ENCODE measurements at regions not wholly inside any gene's neighbourhood (a gene's known extent, or its start where the extent isn't known, plus 50 kb on each side); places are given as distances from the start of the nearest gene placed in this dataset.

DNA sequence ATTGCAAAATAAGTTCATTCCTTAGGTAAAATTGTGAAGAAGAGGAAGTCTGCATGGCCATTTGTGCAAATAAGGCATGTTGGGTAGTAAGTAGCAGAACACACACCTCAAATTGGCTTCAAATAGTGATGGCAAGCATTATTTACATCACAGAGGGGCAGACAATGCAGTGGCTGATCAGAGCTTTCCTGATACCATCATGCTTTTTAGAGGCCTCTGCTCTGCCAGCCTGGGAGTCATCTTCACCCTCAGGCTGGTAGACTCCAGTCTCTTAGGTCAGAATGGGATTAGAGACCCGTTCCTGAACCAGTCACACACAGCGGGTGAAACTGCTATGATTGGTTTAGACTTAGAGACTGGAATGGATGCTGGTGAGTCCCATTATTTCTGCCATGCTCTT, 396.0 kb upstream of the MCTP2 start:
- intact Hi-C loops (cut with DNase I; ENCODE audit: low total_unique reads), result no loop called here
- 68 to 86% methylated on average over 2 of the region's 2 CpGs for WGBS, 2 donors
- no peaks in the 10 kb centered on the region for H3K27me3 ChIP-seq

DNA sequence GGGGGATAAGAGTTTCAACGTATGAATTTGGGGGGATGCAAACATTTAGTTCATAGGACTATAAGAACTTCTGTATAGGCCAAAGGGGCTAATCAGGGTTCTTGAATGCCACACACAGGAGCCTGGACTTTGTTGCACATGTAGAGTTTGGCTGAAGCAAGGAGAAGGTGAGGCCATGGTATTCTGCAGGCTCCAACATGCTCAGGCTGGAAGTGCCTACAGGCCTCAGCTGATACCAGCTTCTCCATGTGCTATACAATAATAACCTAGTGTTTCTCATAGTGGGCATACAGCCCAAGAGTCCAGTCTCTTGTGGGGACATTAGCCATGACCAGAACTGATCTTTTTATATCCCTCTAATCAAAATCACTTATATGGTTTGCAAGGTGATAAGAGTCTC, 399.7 kb upstream of the MCTP2 start:
- TF ChIP-seq POLR2A (IDR thresholded peaks at IDR 0.05), result no peak
- TF ChIP-seq, protein P1, sequence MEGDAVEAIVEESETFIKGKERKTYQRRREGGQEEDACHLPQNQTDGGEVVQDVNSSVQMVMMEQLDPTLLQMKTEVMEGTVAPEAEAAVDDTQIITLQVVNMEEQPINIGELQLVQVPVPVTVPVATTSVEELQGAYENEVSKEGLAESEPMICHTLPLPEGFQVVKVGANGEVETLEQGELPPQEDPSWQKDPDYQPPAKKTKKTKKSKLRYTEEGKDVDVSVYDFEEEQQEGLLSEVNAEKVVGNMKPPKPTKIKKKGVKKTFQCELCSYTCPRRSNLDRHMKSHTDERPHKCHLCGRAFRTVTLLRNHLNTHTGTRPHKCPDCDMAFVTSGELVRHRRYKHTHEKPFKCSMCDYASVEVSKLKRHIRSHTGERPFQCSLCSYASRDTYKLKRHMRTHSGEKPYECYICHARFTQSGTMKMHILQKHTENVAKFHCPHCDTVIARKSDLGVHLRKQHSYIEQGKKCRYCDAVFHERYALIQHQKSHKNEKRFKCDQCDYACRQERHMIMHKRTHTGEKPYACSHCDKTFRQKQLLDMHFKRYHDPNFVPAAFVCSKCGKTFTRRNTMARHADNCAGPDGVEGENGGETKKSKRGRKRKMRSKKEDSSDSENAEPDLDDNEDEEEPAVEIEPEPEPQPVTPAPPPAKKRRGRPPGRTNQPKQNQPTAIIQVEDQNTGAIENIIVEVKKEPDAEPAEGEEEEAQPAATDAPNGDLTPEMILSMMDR (IDR thresholded peaks at IDR 0.05), result no peak
- WGBS, 2 donors, result 67 to 87% methylated on average over 1 of the region's 1 CpG
- intact Hi-C loops (cut with DNase I; ENCODE audit: low total_unique reads), result no loop called here
- Histone ChIP-seq H3K27ac (no peak overlapping the region), H3K27me3 (no peaks in the 10 kb centered on the region), H3K36me3 (ENCODE audit: low read depth, missing control alignments) (no peaks in the 10 kb centered on the region), H3K4me1 (no peaks in the 10 kb centered on the region), H3K9me3 (no peaks in the 10 kb centered on the region), H3K4me3 (no peak overlapping the region)
- DNase-seq, result no peak

More for the DNA sequence above, 396.0 kb upstream of the MCTP2 start:
- Histone ChIP-seq H3K36me3 (ENCODE audit: low read depth, missing control alignments) (no peaks in the 10 kb centered on the region), H3K4me1 (no peaks in the 10 kb centered on the region), H3K27ac (no peak overlapping the region), H3K9me3 (no peaks in the 10 kb centered on the region), H3K4me3 (no peak overlapping the region)
- TF ChIP-seq, protein P1 (IDR thresholded peaks at IDR 0.05), result no peak
- no peak for TF ChIP-seq POLR2A (IDR thresholded peaks at IDR 0.05)
- DNase-seq, result no peak

DNA sequence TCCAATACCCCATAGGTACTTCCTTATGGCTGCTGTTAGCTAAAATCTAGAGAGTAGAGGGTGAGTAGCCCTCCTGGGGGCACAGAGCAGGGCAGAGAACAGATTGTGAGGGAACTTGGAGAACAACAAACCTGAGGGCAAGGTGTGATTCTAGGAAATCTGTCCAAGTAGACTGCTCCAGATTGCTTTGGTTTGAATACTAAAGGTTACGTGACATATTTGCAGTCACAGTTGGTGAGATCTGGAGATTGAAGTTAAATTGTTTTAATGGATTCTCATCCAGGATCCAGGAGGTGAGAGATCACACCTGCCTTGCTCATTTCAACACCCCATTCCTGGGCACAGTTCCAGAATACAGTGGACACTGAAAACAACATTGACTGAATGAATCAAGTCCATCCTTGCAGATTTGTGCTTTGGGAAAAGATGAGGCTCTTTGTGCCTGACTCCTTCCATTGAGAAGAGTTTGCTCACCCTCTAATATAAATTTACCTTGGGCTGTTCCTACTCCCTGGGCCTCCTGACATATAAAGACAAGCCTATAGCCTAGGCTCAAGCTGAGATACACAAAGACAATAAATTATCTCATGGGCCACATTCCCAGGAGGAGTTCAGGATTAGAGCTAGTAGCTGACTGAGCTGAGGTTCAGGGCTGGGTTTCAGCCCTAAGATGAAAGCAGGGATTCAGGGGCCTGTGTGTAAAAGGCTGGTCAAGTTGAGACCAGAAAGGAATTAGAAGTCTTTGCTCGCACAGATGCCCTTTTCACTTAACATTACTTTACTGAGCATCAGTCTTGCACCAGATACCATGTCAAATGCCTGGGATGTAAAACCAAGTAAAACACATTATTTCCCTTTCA, 400.9 kb upstream of the MCTP2 start:
- H3K9me3 ChIP-seq, result no peaks in the 10 kb centered on the region
- DNase-seq, result no peak

DNA sequence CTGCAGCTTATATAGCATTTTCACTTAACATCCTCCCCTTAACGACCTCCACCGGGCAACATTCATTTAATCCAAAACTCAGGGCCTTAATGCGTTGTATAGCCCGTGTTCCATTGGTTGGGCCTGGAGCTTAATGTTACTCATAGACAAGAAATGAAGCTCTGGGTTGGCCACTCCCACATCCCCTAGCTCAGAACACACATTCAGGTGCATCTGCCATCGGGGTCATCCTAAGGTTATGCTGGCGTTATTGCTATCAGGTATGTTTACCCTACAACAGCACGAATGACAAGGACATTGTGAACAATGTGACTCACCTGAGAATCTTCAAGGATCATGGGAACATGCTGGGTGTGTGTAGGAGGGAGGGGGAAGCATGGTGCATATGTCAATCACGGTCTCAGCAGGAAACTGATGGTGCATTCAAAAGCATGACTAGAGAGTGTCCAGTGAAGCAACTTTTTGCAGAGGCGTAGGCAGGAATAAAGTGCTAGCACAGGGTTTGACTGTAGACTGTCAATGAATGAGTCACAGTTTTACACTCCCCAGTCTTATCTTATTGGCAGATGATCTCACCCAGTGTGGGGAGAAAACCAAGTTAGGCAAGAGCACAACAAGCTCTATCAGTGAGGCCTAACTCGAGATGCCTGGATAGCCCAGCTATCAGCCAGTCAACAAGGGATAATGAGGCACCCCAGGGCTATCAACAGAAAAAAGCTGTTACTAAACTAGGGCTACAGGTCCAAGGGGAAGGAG, 402.1 kb upstream of the MCTP2 start:
- Histone ChIP-seq H3K27me3 (no peaks in the 10 kb centered on the region), H3K36me3 (ENCODE audit: low read depth, missing control alignments) (no peaks in the 10 kb centered on the region), H3K4me1 (no peaks in the 10 kb centered on the region), H3K9me3 (no peaks in the 10 kb centered on the region), H3K4me3 (no peak overlapping the region), H3K27ac (no peak overlapping the region)
- no peak for DNase-seq
- WGBS, 2 donors, result 80 to 85% methylated on average over 10 of the region's 10 CpGs
- intact Hi-C loops (cut with DNase I; ENCODE audit: low total_unique reads), result no loop called here
- no peak for TF ChIP-seq POLR2A (IDR thresholded peaks at IDR 0.05)
- TF ChIP-seq, protein P1 (IDR thresholded peaks at IDR 0.05), result no peak

More for the DNA sequence above, 400.9 kb upstream of the MCTP2 start:
- WGBS, 2 donors, result 90 to 94% methylated on average over 2 of the region's 2 CpGs
- no peaks in the 10 kb centered on the region for H3K4me1 ChIP-seq
- H3K27me3 ChIP-seq, result no peaks in the 10 kb centered on the region
- H3K36me3 ChIP-seq (ENCODE audit: low read depth, missing control alignments), result no peaks in the 10 kb centered on the region
- no peak overlapping the region for H3K4me3 ChIP-seq
- no peak for TF ChIP-seq POLR2A (IDR thresholded peaks at IDR 0.05)
- TF ChIP-seq, protein P1 (IDR thresholded peaks at IDR 0.05), result no peak
- H3K27ac ChIP-seq, result no peak overlapping the region
- intact Hi-C loops (cut with DNase I; ENCODE audit: low total_unique reads), result no loop called here

All from testis (tissue), 2 donors.